Fibroblast of lung (primary cell): ENCODE measurements at regions not wholly inside any gene's neighbourhood (a gene's known extent, or its start where the extent isn't known, plus 50 kb on each side); places are given as distances from the start of the nearest gene placed in this dataset.

Experiments used
- DNase-seq, 2 donors: peaks; one replicate each; pipeline versions ENCODE4 v3.0.0 to v3.0.0-alpha.2; 2010; ENCODE audit warnings: low read depth in 2 of 2
- H2AFZ ChIP-seq: 2 replicates; pipeline ENCODE4 v1.5.1; 2012; ENCODE audit warnings: low read length, control low read depth, inconsistent platforms
- H3K27ac ChIP-seq: 2 replicates; pipeline ENCODE4 v1.5.1; 2011; ENCODE audit warnings: low read length, control low read depth; ENCODE audit not compliant: insufficient read depth
- H3K27me3 ChIP-seq: 2 replicates; pipeline ENCODE4 v1.5.1; 2011; ENCODE audit warnings: mild to moderate bottlenecking, low read length; ENCODE audit not compliant: control insufficient read depth, insufficient read depth
- H3K36me3 ChIP-seq: 2 replicates; pipeline ENCODE4 v1.5.1; 2011; ENCODE audit warnings: low read length; ENCODE audit not compliant: control insufficient read depth, insufficient read depth
- H3K4me1 ChIP-seq: 2 replicates; pipeline ENCODE4 v1.5.1; 2011; ENCODE audit warnings: low read length; ENCODE audit not compliant: control insufficient read depth, insufficient read depth; ENCODE audit errors: extremely low read depth
- H3K4me2 ChIP-seq: 2 replicates; pipeline ENCODE4 v1.5.1; 2011; ENCODE audit warnings: low read length, control low read depth; ENCODE audit not compliant: insufficient read depth; ENCODE audit errors: extremely low read depth
- H3K4me3 ChIP-seq, 4 experiments: fragments of 200-600 bp in 1 of 4; sonication (generic) in 1 of 4; replicated peaks in 1 of 4; 2 replicates each; pipeline ENCODE4 v1.5.1; 2011 to 2016; ENCODE audit warnings: low read length in 4 of 4, low read depth in 3 of 4, mild to moderate bottlenecking in 3 of 4, control low read depth in 2 of 4, inconsistent platforms in 1 of 4, mixed read lengths in 1 of 4; ENCODE audit not compliant: insufficient read depth in 1 of 4; ENCODE audit errors: control extremely low read depth in 1 of 4
- H3K79me2 ChIP-seq: 2 replicates; pipeline ENCODE4 v1.5.1; 2012; ENCODE audit warnings: mild to moderate bottlenecking, low read length, inconsistent platforms; ENCODE audit not compliant: control insufficient read depth, insufficient read depth
- H3K9ac ChIP-seq: 2 replicates; pipeline ENCODE4 v1.5.1; 2011; ENCODE audit warnings: mild to moderate bottlenecking, low read length, control low read depth; ENCODE audit not compliant: insufficient read depth
- H3K9me3 ChIP-seq: 2 replicates; pipeline ENCODE4 v1.5.1; 2012; ENCODE audit warnings: low read depth, low read length; ENCODE audit not compliant: control insufficient read depth, insufficient read depth
- H4K20me1 ChIP-seq: 2 replicates; pipeline ENCODE4 v1.5.1; 2011; ENCODE audit warnings: low read length; ENCODE audit not compliant: control insufficient read depth, insufficient read depth; ENCODE audit errors: extremely low read depth
- EZH2 ChIP-seq: IDR thresholded peaks from 2 replicates; pipeline ENCODE4 v1.5.1; 2012; ENCODE audit warnings: low read length, control low read depth, mild to moderate bottlenecking; ENCODE audit errors: missing control alignments
- TF ChIP-seq, protein P1 (sequence below), 2 donors: IDR thresholded peaks in 1 of 2; conservative IDR thresholded peaks in 1 of 2; 1 replicate in 1 of 2; 2 replicates in 1 of 2; pipeline ENCODE4 v1.5.1; 2011 to 2012; ENCODE audit warnings: low read length in 2 of 2, control low read depth in 1 of 2, inconsistent platforms in 1 of 2, low read depth in 1 of 2, mild to moderate bottlenecking in 1 of 2

- Histone ChIP-seq H2AFZ (no peak overlapping the region), H3K79me2 (no peaks in the 10 kb centered on the region), H4K20me1 (no peaks in the 10 kb centered on the region), H3K4me2 (no peak overlapping the region), H3K4me3 (no peak overlapping the region), H3K36me3 (no peaks in the 10 kb centered on the region), H3K9ac (no peak overlapping the region), H3K27me3 (no peaks in the 10 kb centered on the region), H3K9me3 (no peaks in the 10 kb centered on the region), H3K4me1 (no peaks in the 10 kb centered on the region), H3K27ac (no peak overlapping the region)
- TF ChIP-seq, protein P1, sequence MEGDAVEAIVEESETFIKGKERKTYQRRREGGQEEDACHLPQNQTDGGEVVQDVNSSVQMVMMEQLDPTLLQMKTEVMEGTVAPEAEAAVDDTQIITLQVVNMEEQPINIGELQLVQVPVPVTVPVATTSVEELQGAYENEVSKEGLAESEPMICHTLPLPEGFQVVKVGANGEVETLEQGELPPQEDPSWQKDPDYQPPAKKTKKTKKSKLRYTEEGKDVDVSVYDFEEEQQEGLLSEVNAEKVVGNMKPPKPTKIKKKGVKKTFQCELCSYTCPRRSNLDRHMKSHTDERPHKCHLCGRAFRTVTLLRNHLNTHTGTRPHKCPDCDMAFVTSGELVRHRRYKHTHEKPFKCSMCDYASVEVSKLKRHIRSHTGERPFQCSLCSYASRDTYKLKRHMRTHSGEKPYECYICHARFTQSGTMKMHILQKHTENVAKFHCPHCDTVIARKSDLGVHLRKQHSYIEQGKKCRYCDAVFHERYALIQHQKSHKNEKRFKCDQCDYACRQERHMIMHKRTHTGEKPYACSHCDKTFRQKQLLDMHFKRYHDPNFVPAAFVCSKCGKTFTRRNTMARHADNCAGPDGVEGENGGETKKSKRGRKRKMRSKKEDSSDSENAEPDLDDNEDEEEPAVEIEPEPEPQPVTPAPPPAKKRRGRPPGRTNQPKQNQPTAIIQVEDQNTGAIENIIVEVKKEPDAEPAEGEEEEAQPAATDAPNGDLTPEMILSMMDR (conservative IDR thresholded peaks at IDR 0.05 in 1 of 2, IDR thresholded peaks at IDR 0.05 in 1 of 2; ENCODE audit: low read depth in 1 of 2, low read length in 2 of 2), result no peak
- TF ChIP-seq EZH2, result no peak
- no peak for DNase-seq
Measured at GRCh38 chr3:139832998-139833397, 102.0 kb upstream of the CLSTN2 start.

GRCh38 chr3:139830817-139831216 lies 104.2 kb upstream of the CLSTN2 start:
- no peaks in the 10 kb centered on the region for H3K27me3 ChIP-seq
- no peak overlapping the region for H3K27ac ChIP-seq
- no peak overlapping the region for H3K4me2 ChIP-seq
- H3K36me3 ChIP-seq, result no peaks in the 10 kb centered on the region
- DNase-seq, result peak in 1 of 2 donors; percentile 23
- no peak overlapping the region for H3K4me3 ChIP-seq
- H3K4me1 ChIP-seq, result no peaks in the 10 kb centered on the region
- TF ChIP-seq, protein P1 (conservative IDR thresholded peaks at IDR 0.05 in 1 of 2, IDR thresholded peaks at IDR 0.05 in 1 of 2; ENCODE audit: low read depth in 1 of 2, low read length in 2 of 2), result no peak
- no peak for TF ChIP-seq EZH2
- H3K9ac ChIP-seq, result no peak overlapping the region
- no peak overlapping the region for H2AFZ ChIP-seq
- no peaks in the 10 kb centered on the region for H4K20me1 ChIP-seq
- H3K9me3 ChIP-seq, result no peaks in the 10 kb centered on the region
- H3K79me2 ChIP-seq, result no peaks in the 10 kb centered on the region

DNA sequence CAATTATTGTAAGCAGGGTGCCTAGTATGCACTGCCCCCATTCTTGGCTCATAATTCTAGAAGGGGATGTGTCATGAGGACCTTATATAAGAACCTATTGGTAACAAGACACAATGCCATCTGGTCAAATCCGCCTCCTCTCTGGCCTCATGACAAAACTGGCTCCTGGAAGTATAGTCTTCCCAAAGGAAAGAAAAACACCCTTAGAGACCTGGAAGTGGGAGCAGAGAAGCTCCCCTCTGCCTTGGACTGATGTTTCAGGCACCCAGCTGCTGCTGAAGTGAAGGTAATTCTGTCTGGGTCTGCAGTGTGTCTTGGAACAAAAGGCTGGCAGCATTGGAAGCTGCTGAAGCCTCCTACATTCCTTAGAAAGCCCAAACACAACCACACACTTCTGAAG lies 107.2 kb upstream of the CLSTN2 start:
- Histone ChIP-seq H3K36me3 (no peaks in the 10 kb centered on the region), H3K4me2 (no peak overlapping the region)
- DNase-seq, result peak in 1 of 2 donors; percentile 18

More for the DNA sequence above, 107.2 kb upstream of the CLSTN2 start:
- H3K9me3 ChIP-seq, result no peaks in the 10 kb centered on the region
- H3K4me3 ChIP-seq, result no peak overlapping the region
- TF ChIP-seq, protein P1 (conservative IDR thresholded peaks at IDR 0.05 in 1 of 2, IDR thresholded peaks at IDR 0.05 in 1 of 2; ENCODE audit: low read depth in 1 of 2, low read length in 2 of 2), result no peak
- TF ChIP-seq EZH2, result no peak
- H3K4me1 ChIP-seq, result no peaks in the 10 kb centered on the region
- H3K79me2 ChIP-seq, result no peaks in the 10 kb centered on the region
- H3K27me3 ChIP-seq, result no peaks in the 10 kb centered on the region
- no peak overlapping the region for H3K27ac ChIP-seq
- H2AFZ ChIP-seq, result no peak overlapping the region
- H4K20me1 ChIP-seq, result no peaks in the 10 kb centered on the region
- no peak overlapping the region for H3K9ac ChIP-seq
